ENCODE measurements at regions not wholly inside any gene's neighbourhood (a gene's known extent, or its start where the extent isn't known, plus 50 kb on each side); places are given as distances from the start of the nearest gene placed in this dataset.

DNA sequence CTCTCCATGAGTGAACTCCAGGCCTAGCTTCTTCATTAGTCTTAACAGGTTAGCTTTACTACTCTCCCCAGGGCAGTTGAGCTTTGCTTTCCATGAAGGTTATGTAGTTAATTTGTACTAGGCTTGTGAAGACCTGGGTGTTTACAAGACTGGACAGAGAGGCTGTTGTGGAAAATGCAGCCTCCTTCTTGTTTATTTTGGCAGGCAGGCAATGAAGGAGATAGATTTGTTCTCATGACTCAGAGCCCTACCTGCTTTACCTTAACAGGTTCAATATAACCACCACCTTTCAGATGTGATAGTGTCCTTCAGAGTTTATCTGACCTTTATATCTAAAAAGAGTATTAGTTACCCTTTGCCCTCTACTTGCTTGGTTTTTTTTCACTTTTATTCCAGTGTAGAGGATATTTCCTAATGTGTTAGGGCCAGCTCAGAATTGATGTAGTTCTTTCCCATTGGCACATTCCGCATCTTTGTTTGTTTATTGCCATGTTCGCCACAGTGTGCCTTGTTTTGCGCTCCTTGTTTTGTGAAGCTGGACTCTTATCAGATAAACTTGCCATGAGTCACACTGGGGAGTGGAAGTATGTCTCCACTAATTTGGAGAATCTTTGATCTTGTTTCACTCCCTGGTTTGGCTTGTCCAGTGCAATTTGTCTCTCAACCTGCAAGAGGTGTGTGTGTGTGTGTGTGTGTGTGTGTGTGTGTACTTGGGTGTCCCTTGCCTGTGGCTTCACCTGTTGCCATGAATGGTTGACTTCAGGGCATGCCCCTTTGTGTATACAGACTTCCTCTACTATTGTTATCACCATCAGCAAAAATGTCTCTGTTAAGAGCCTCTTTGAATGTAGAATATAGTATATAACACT is 87.4 kb upstream of the MACF1 start:
- CTCF ChIA-PET: interaction anchor here (1.0 to 2.8 kb wide), 9 partner anchors 9 to 75 kb away, joined by 3 to 12 read pairs (median 5); no protein-coding TSS in a partner anchor
- no peaks in the 10 kb centered on the region for H3K9me3 ChIP-seq (ENCODE audit: control extremely low read depth in 1 of 5, control insufficient read depth in 4 of 5, insufficient read depth in 2 of 5, low read depth in 1 of 5, low read length in 4 of 5)
- no peak for DNase-seq
- H3K4me3 ChIP-seq (ENCODE audit: control insufficient read depth in 1 of 7, extremely low read depth in 1 of 7, insufficient read depth in 4 of 7, low read depth in 2 of 7, low read length in 6 of 7): peak overlapping the region in 1 of 7 experiments; percentile 4
- POLR2A ChIA-PET: interaction anchor here (0.8 kb wide), 1 partner anchor 91 kb away, joined by 4 read pairs; the partner anchor contains the start of gene NDUFS5
- WGBS (ENCODE audit: insufficient coverage): 97% methylated on average over 3 of the region's 3 CpGs
- H3K27ac ChIP-seq (ENCODE audit: insufficient read depth in 1 of 2, low read depth in 1 of 2, low read length in 2 of 2, poor library complexity in 1 of 2, severe bottlenecking in 2 of 2): no peak overlapping the region
- no peaks in the 10 kb centered on the region for H3K36me3 ChIP-seq (ENCODE audit: control insufficient read depth in 4 of 4, insufficient read depth in 4 of 4, low read length in 3 of 4)
- peaks cover 0 to 15% (median 3%) of the 10 kb centered on the region in 4 experiments for H3K4me1 ChIP-seq (ENCODE audit: control extremely low read depth in 1 of 4, control insufficient read depth in 4 of 4, insufficient read depth in 4 of 4, low read length in 3 of 4)
- no peaks in the 10 kb centered on the region for H3K27me3 ChIP-seq (replicated peaks in 2 of 5; ENCODE audit: control insufficient read depth in 4 of 5, insufficient read depth in 5 of 5, low read length in 4 of 5)

GRCh38 chr1:39117899-39118450 is 86.5 kb upstream of the MACF1 start:
- POLR2A ChIA-PET: no interaction called here
- no peaks in the 10 kb centered on the region for H3K27me3 ChIP-seq (replicated peaks in 2 of 5; ENCODE audit: control insufficient read depth in 4 of 5, insufficient read depth in 5 of 5, low read length in 4 of 5)
- H3K36me3 ChIP-seq (ENCODE audit: control insufficient read depth in 4 of 4, insufficient read depth in 4 of 4, low read length in 3 of 4): no peaks in the 10 kb centered on the region
- H3K9me3 ChIP-seq (ENCODE audit: control extremely low read depth in 1 of 5, control insufficient read depth in 4 of 5, insufficient read depth in 2 of 5, low read depth in 1 of 5, low read length in 4 of 5): no peaks in the 10 kb centered on the region
- no peak overlapping the region for H3K27ac ChIP-seq (ENCODE audit: insufficient read depth in 1 of 2, low read depth in 1 of 2, low read length in 2 of 2, poor library complexity in 1 of 2, severe bottlenecking in 2 of 2)
- H3K4me3 ChIP-seq (ENCODE audit: control insufficient read depth in 1 of 7, extremely low read depth in 1 of 7, insufficient read depth in 4 of 7, low read depth in 2 of 7, low read length in 6 of 7): no peak overlapping the region
- CTCF ChIA-PET: interaction anchor here (1.1 to 2.8 kb wide), 8 partner anchors 10 to 74 kb away, joined by 3 to 12 read pairs (median 5); no protein-coding TSS in a partner anchor
- peaks cover 0 to 15% (median 3%) of the 10 kb centered on the region in 4 experiments for H3K4me1 ChIP-seq (ENCODE audit: control extremely low read depth in 1 of 4, control insufficient read depth in 4 of 4, insufficient read depth in 4 of 4, low read length in 3 of 4)
- WGBS (ENCODE audit: insufficient coverage): 80% methylated on average over 1 of the region's 1 CpG
- no peak for DNase-seq

- ChIA-PET POLR2A (no interaction called here), CTCF (interaction anchor here (0.7 to 1.5 kb wide), 4 partner anchors 10 to 71 kb away, joined by 3 to 4 read pairs (median 4); no protein-coding TSS in a partner anchor)
- 100% methylated on average over 1 of the region's 6 CpGs for WGBS (ENCODE audit: insufficient coverage)
Measured at GRCh38 chr1:39122056-39122455, 82.4 kb upstream of the MACF1 start.

GRCh38 chr1:39124282-39124681 is 80.2 kb upstream of the MACF1 start:
- WGBS (ENCODE audit: insufficient coverage): no CpG with 5 or more reads among the region's 1 CpG
- ChIA-PET POLR2A (no interaction called here), CTCF (interaction anchor here (1.7 kb wide), 1 partner anchor 16 kb away, joined by 3 read pairs; no protein-coding TSS in a partner anchor)
- H3K4me3 ChIP-seq (ENCODE audit: control insufficient read depth in 1 of 7, extremely low read depth in 1 of 7, insufficient read depth in 4 of 7, low read depth in 2 of 7, low read length in 6 of 7): no peak overlapping the region
- no peak for DNase-seq
- H3K9me3 ChIP-seq (ENCODE audit: control extremely low read depth in 1 of 5, control insufficient read depth in 4 of 5, insufficient read depth in 2 of 5, low read depth in 1 of 5, low read length in 4 of 5): no peaks in the 10 kb centered on the region
- H3K27me3 ChIP-seq (replicated peaks in 2 of 5; ENCODE audit: control insufficient read depth in 4 of 5, insufficient read depth in 5 of 5, low read length in 4 of 5): no peaks in the 10 kb centered on the region
- no peak overlapping the region for H3K27ac ChIP-seq (ENCODE audit: insufficient read depth in 1 of 2, low read depth in 1 of 2, low read length in 2 of 2, poor library complexity in 1 of 2, severe bottlenecking in 2 of 2)
- H3K4me1 ChIP-seq (ENCODE audit: control extremely low read depth in 1 of 4, control insufficient read depth in 4 of 4, insufficient read depth in 4 of 4, low read length in 3 of 4): no peaks in the 10 kb centered on the region
- no peaks in the 10 kb centered on the region for H3K36me3 ChIP-seq (ENCODE audit: control insufficient read depth in 4 of 4, insufficient read depth in 4 of 4, low read length in 3 of 4)

More at GRCh38 chr1:39122056-39122455, 82.4 kb upstream of the MACF1 start:
- Histone ChIP-seq H3K27ac (ENCODE audit: insufficient read depth in 1 of 2, low read depth in 1 of 2, low read length in 2 of 2, poor library complexity in 1 of 2, severe bottlenecking in 2 of 2) (no peak overlapping the region), H3K4me1 (ENCODE audit: control extremely low read depth in 1 of 4, control insufficient read depth in 4 of 4, insufficient read depth in 4 of 4, low read length in 3 of 4) (peaks cover 0 to 2% (median 0%) of the 10 kb centered on the region in 4 experiments), H3K27me3 (replicated peaks in 2 of 5; ENCODE audit: control insufficient read depth in 4 of 5, insufficient read depth in 5 of 5, low read length in 4 of 5) (no peaks in the 10 kb centered on the region), H3K36me3 (ENCODE audit: control insufficient read depth in 4 of 4, insufficient read depth in 4 of 4, low read length in 3 of 4) (no peaks in the 10 kb centered on the region), H3K9me3 (ENCODE audit: control extremely low read depth in 1 of 5, control insufficient read depth in 4 of 5, insufficient read depth in 2 of 5, low read depth in 1 of 5, low read length in 4 of 5) (no peaks in the 10 kb centered on the region), H3K4me3 (ENCODE audit: control insufficient read depth in 1 of 7, extremely low read depth in 1 of 7, insufficient read depth in 4 of 7, low read depth in 2 of 7, low read length in 6 of 7) (no peak overlapping the region)
- no peak for DNase-seq

GRCh38 chr1:39127513-39127912 is 77.0 kb upstream of the MACF1 start:
- ChIA-PET CTCF (interaction anchor here (0.8 to 12.8 kb wide), 6 partner anchors 11 to 131 kb away, joined by 3 to 115 read pairs (median 6); no protein-coding TSS in a partner anchor), POLR2A (interaction anchor here (0.5 kb wide), 1 partner anchor 445 kb away, joined by 4 read pairs; no protein-coding TSS in a partner anchor)
- H3K27ac ChIP-seq (ENCODE audit: insufficient read depth in 1 of 2, low read depth in 1 of 2, low read length in 2 of 2, poor library complexity in 1 of 2, severe bottlenecking in 2 of 2): no peak overlapping the region
- H3K36me3 ChIP-seq (ENCODE audit: control insufficient read depth in 4 of 4, insufficient read depth in 4 of 4, low read length in 3 of 4): no peaks in the 10 kb centered on the region
- no peaks in the 10 kb centered on the region for H3K27me3 ChIP-seq (replicated peaks in 2 of 5; ENCODE audit: control insufficient read depth in 4 of 5, insufficient read depth in 5 of 5, low read length in 4 of 5)
- H3K9me3 ChIP-seq (ENCODE audit: control extremely low read depth in 1 of 5, control insufficient read depth in 4 of 5, insufficient read depth in 2 of 5, low read depth in 1 of 5, low read length in 4 of 5): no peaks in the 10 kb centered on the region
- H3K4me1 ChIP-seq (ENCODE audit: control extremely low read depth in 1 of 4, control insufficient read depth in 4 of 4, insufficient read depth in 4 of 4, low read length in 3 of 4): peaks cover 0 to 14% (median 6%) of the 10 kb centered on the region in 4 experiments
- H3K4me3 ChIP-seq (ENCODE audit: control insufficient read depth in 1 of 7, extremely low read depth in 1 of 7, insufficient read depth in 4 of 7, low read depth in 2 of 7, low read length in 6 of 7): no peak overlapping the region
- no peak for DNase-seq

GRCh38 chr1:39128126-39128525 is 76.4 kb upstream of the MACF1 start:
- WGBS (ENCODE audit: insufficient coverage): 58% methylated on average over 2 of the region's 4 CpGs
- Histone ChIP-seq H3K27me3 (replicated peaks in 2 of 5; ENCODE audit: control insufficient read depth in 4 of 5, insufficient read depth in 5 of 5, low read length in 4 of 5) (no peaks in the 10 kb centered on the region), H3K36me3 (ENCODE audit: control insufficient read depth in 4 of 4, insufficient read depth in 4 of 4, low read length in 3 of 4) (no peaks in the 10 kb centered on the region), H3K9me3 (ENCODE audit: control extremely low read depth in 1 of 5, control insufficient read depth in 4 of 5, insufficient read depth in 2 of 5, low read depth in 1 of 5, low read length in 4 of 5) (no peaks in the 10 kb centered on the region), H3K4me1 (ENCODE audit: control extremely low read depth in 1 of 4, control insufficient read depth in 4 of 4, insufficient read depth in 4 of 4, low read length in 3 of 4) (peaks cover 0 to 18% (median 9%) of the 10 kb centered on the region in 4 experiments), H3K4me3 (ENCODE audit: control insufficient read depth in 1 of 7, extremely low read depth in 1 of 7, insufficient read depth in 4 of 7, low read depth in 2 of 7, low read length in 6 of 7) (no peak overlapping the region), H3K27ac (ENCODE audit: insufficient read depth in 1 of 2, low read depth in 1 of 2, low read length in 2 of 2, poor library complexity in 1 of 2, severe bottlenecking in 2 of 2) (no peak overlapping the region)
- ChIA-PET POLR2A (interaction anchor here (0.5 kb wide), 1 partner anchor 445 kb away, joined by 4 read pairs; no protein-coding TSS in a partner anchor), CTCF (interaction anchor here (0.8 to 12.8 kb wide), 9 partner anchors 11 to 131 kb away, joined by 3 to 115 read pairs (median 5); no protein-coding TSS in a partner anchor)
- DNase-seq: no peak
